Heart left ventricle (tissue), 16 donors: ENCODE measurements at regions not wholly inside any gene's neighbourhood (a gene's known extent, or its start where the extent isn't known, plus 50 kb on each side); places are given as distances from the start of the nearest gene placed in this dataset.

Experiments
- ATAC-seq, 4 donors: fragments of 200-7000 bp; cut with Tn5 transposase; one replicate each; pipeline ENCODE4 v1.9.1; 2020 to 2022; ENCODE audit warnings: moderate library complexity in 4 of 4, mild to moderate bottlenecking in 3 of 4, moderate number of reproducible peaks in 1 of 4
- DNase-seq, 5 donors: peaks; one replicate each; pipeline ENCODE4 v3.0.0-alpha.2; 2020
- H3K27ac ChIP-seq, 12 donors: fragments of 200-600 bp; sonication (generic) in 4 of 12; one replicate each; pipeline versions ENCODE4 v1.5.0 to v1.8.0; 2016 to 2022; ENCODE audit warnings: mild to moderate bottlenecking in 2 of 12
- H3K27me3 ChIP-seq, 9 donors: fragments of 200-600 bp; sonication (generic) in 2 of 9; one replicate each; pipeline versions ENCODE4 v1.5.1 to v1.8.0; 2016 to 2022; ENCODE audit warnings: mild to moderate bottlenecking in 3 of 9
- H3K36me3 ChIP-seq, 9 donors: fragments of 200-600 bp; sonication (generic) in 2 of 9; one replicate each; pipeline versions ENCODE4 v1.5.0 to v1.8.0; 2018 to 2022; ENCODE audit warnings: mild to moderate bottlenecking in 2 of 9
- H3K4me1 ChIP-seq, 12 donors: fragments of 200-600 bp; sonication (generic) in 4 of 12; one replicate each; pipeline versions ENCODE4 v1.5.0 to v1.8.0; 2016 to 2022; ENCODE audit warnings: mild to moderate bottlenecking in 3 of 12
- H3K4me3 ChIP-seq, 12 donors: fragments of 200-600 bp; sonication (generic) in 4 of 12; one replicate each; pipeline versions ENCODE4 v1.5.0 to v1.8.0; 2017 to 2022; ENCODE audit warnings: mild to moderate bottlenecking in 9 of 12, moderate library complexity in 4 of 12
- H3K9me3 ChIP-seq, 12 donors: fragments of 200-600 bp; sonication (generic) in 4 of 12; one replicate each; pipeline versions ENCODE4 v1.5.0 to v1.8.0; 2016 to 2022; ENCODE audit warnings: mild to moderate bottlenecking in 1 of 12
- CTCF ChIP-seq, 12 donors: fragments of 200-600 bp; sonication (generic) in 4 of 12; IDR thresholded peaks; one replicate each; pipeline versions ENCODE4 v1.5.0 to v1.8.0; 2018 to 2022; ENCODE audit warnings: antibody characterized with exemption in 12 of 12, mild to moderate bottlenecking in 5 of 12
- POLR2A ChIP-seq, 2 donors: fragments of 450-650 bp; IDR thresholded peaks; one replicate each; pipeline ENCODE4 v1.6.1; 2017; ENCODE audit warnings: antibody characterized with exemption in 2 of 2, mild to moderate bottlenecking in 2 of 2, moderate library complexity in 2 of 2
- WGBS, 4 donors: extraction: QIAGEN DNeasy Blood & Tissue Kit in 2 of 4; methylation state at CpG; one replicate each; pipeline versions ENCODE4 v1.1.5 to v1.1.7; 2013 to 2018; 5-methylcytosine and 5-hydroxymethylcytosine counted together
- intact Hi-C, 10 donors: fragments of 100-400 bp; cut with DNase I; formaldehyde crosslinking; loops; one replicate each; pipeline versions ENCODE4 v1.11.1 to v1.14.2; 2022
- donor health status: ischemic (EF 13 %, LVEDD 7.1; RV severe dilation, severe dysfunction).
- donor health status: healthy with polysubstance abuse.
- donor health status: DM: no; HTN: yes; CAD: no.
- donor health status: DM: no; HTN: no; CAD: no.
- donor health status: ischemic (EF 25% LVEDD 6.9; RV normal size, moderate dysfunction).
- donor health status: ischemic (EF 25% LVEDD 5.7; RV mildly dilated, moderate dysfunction).
- donor health status: healthy.
- donor health status: DM: yes; HTN: yes; CAD: no.
- donor health status: ischemic (EF 35%, LVEDD 5.7; RV mildly dilated, moderate dysfunction).
- donor health status: nonischemic (EF 11% LVEDD 7.7; RV severe dilation, severe dysfunction).
- donor health status: DM: yes; HTN: yes; CAD: no.
- donor health status: PGD.
- donor health status: ischemic (EF 29% LVEDD 5.4; RV normal size, mild dysfunction).
- donor health status: nonischemic (EF 23%, LVEDD 6.1; RV moderate dilation, normal function).

DNA sequence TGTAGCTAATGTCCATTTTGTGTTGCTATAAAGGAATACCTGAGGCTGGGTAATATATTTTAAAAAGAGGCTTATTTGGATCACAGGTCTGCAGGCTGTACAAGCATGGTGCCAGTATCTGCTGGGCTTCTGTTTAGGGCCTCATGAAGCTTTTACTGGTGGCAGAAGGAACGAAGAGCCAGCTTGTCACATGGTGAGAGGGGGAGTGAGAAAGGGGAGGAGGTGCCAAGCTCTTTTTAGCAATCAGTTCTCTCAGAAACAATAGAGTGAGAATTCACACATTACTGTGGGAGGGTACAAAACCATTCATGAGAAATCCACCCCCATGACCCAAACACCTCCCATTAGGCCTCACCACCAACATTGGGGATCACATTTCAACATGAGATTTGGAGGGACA is 340.9 kb downstream of the RASEF start:
- WGBS, 4 donors, result 57 to 68% (median 61%) methylated on average over 1 of the region's 1 CpG
- Histone ChIP-seq H3K4me1 (no peaks in the 10 kb centered on the region), H3K4me3 (no peak overlapping the region), H3K36me3 (no peaks in the 10 kb centered on the region), H3K27ac (no peak overlapping the region), H3K9me3 (peaks cover 0 to 6% (median 0%) of the 10 kb centered on the region in 12 donors), H3K27me3 (no peaks in the 10 kb centered on the region)
- intact Hi-C loops, result loop anchor here in 1 of 10 donors (5.0 kb wide), 1 partner anchor 255 kb away; no protein-coding TSS in a partner anchor
- ATAC-seq (no peak), DNase-seq (no peak)
- TF ChIP-seq CTCF (IDR thresholded peaks at IDR 0.05), result no peak
- TF ChIP-seq POLR2A (IDR thresholded peaks at IDR 0.05), result no peak

DNA sequence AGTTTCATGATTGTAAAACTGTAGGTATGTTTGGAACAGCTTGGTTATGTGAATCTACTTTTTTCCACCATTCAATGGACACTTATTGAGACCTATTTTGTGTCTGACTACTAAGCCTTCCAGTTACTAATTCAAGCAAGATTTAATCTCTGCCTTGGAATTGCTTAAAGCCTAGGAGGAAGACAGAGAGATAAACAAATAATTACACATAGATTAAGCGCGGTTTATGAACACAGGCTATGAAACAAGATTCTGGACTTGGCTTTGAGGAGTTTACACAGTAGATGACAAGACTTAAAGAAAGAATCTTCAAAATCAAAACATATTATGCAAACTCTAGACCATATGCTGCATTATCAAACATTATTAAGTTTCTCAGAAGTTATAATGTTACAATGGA is 340.4 kb downstream of the RASEF start:
- DNase-seq (no peak), ATAC-seq (no peak)
- WGBS, 4 donors, result 81 to 86% (median 83%) methylated on average over 2 of the region's 2 CpGs
- H3K4me1 ChIP-seq, result no peaks in the 10 kb centered on the region
- no peak overlapping the region for H3K27ac ChIP-seq
- TF ChIP-seq CTCF (IDR thresholded peaks at IDR 0.05) (no peak), POLR2A (IDR thresholded peaks at IDR 0.05) (no peak)
- peaks cover 0 to 6% (median 0%) of the 10 kb centered on the region in 12 donors for H3K9me3 ChIP-seq
- no peaks in the 10 kb centered on the region for H3K36me3 ChIP-seq
- H3K27me3 ChIP-seq, result no peaks in the 10 kb centered on the region
- no peak overlapping the region for H3K4me3 ChIP-seq
- intact Hi-C loops, result loop anchor here in 1 of 10 donors (5.0 kb wide), 1 partner anchor 255 kb away; no protein-coding TSS in a partner anchor

GRCh38 chr9:82726424-82727276 is 336.3 kb downstream of the RASEF start:
- no peaks in the 10 kb centered on the region for H3K27me3 ChIP-seq
- no peak overlapping the region for H3K4me3 ChIP-seq
- intact Hi-C loops, result no loop called here
- no peaks in the 10 kb centered on the region for H3K9me3 ChIP-seq
- TF ChIP-seq POLR2A (IDR thresholded peaks at IDR 0.05) (no peak), CTCF (IDR thresholded peaks at IDR 0.05) (no peak)
- H3K27ac ChIP-seq, result no peak overlapping the region
- WGBS, 4 donors, result 49 to 75% (median 60%) methylated on average over 6 of the region's 6 CpGs
- ATAC-seq (no peak), DNase-seq (no peak)
- no peaks in the 10 kb centered on the region for H3K36me3 ChIP-seq
- H3K4me1 ChIP-seq, result no peaks in the 10 kb centered on the region

DNA sequence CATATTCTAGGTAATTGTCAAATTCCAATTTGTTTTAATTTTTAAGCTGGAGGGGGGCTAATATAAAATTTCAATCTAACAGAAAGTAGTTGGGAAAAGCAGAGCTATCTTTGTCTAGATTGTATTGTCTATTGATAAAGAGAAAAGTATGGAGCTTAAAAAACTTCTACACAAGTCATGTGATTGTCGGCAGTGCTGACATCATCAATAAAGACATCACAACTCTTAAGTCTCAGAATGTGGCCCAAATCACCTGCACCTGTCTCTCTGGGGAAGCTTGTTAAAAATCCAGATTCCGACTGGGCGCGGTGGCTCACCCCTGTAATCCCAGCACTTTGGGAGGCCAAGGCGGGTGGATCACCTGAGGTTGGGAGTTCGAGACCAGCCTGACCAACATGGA is 333.8 kb downstream of the RASEF start:
- WGBS, 4 donors, result 89 to 92% (median 90%) methylated on average over 6 of the region's 6 CpGs

More for the DNA sequence above, 333.8 kb downstream of the RASEF start:
- ATAC-seq (no peak), DNase-seq (no peak)
- intact Hi-C loops, result no loop called here
- Histone ChIP-seq H3K36me3 (no peaks in the 10 kb centered on the region), H3K4me3 (no peak overlapping the region), H3K27me3 (no peaks in the 10 kb centered on the region), H3K27ac (no peak overlapping the region), H3K4me1 (no peaks in the 10 kb centered on the region), H3K9me3 (no peaks in the 10 kb centered on the region)
- no peak for TF ChIP-seq CTCF (IDR thresholded peaks at IDR 0.05)
